BLaER1 treated with 17β-estradiol and CSF1 and Interleukin-3, amounts not matched to agents 10 nM and 100 nM (cell line): ENCODE measurements at regions not wholly inside any gene's neighbourhood (a gene's known extent, or its start where the extent isn't known, plus 50 kb on each side); places are given as distances from the start of the nearest gene placed in this dataset.

Experiments
- H3K27ac ChIP-seq, 11 experiments: shearing (Covaris generic); formaldehyde crosslinking; 2 replicates each; pipeline ENCODE4 v1.8.1; 2022
- H3K27me3 ChIP-seq, 11 experiments: shearing (Covaris generic); formaldehyde crosslinking; 2 replicates each; pipeline ENCODE4 v1.8.1; 2022
- H3K36me3 ChIP-seq, 11 experiments: shearing (Covaris generic); formaldehyde crosslinking; 2 replicates each; pipeline ENCODE4 v1.8.1; 2022
- H3K4me1 ChIP-seq, 10 experiments: shearing (Covaris generic); formaldehyde crosslinking; 2 replicates each; pipeline ENCODE4 v1.8.1; 2022
- H3K4me2 ChIP-seq, 11 experiments: shearing (Covaris generic); formaldehyde crosslinking; 2 replicates each; pipeline ENCODE4 v1.8.1; 2022
- H3K4me3 ChIP-seq, 10 experiments: shearing (Covaris generic); formaldehyde crosslinking; 2 replicates each; pipeline ENCODE4 v1.8.1; 2022
- H3K9ac ChIP-seq, 11 experiments: shearing (Covaris generic); formaldehyde crosslinking; 2 replicates each; pipeline ENCODE4 v1.8.1; 2022
- H3K9me3 ChIP-seq, 11 experiments: shearing (Covaris generic); formaldehyde crosslinking; replicated peaks in 1 of 11; 2 replicates each; pipeline ENCODE4 v1.8.1; 2022
- H4K20me1 ChIP-seq, 11 experiments: shearing (Covaris generic); formaldehyde crosslinking; 2 replicates each; pipeline ENCODE4 v1.8.1; 2022
- Cebpa-rat ChIP-seq, 11 experiments: shearing (Covaris generic); IDR thresholded peaks; 2 replicates each; pipeline ENCODE4 v1.8.1; 2022

GRCh38 chr10:61136139-61136538, 192.2 kb upstream of the RHOBTB1 start:
- Histone ChIP-seq H3K27ac (no peak overlapping the region), H3K4me2 (no peak overlapping the region), H4K20me1 (no peaks in the 10 kb centered on the region), H3K4me3 (no peak overlapping the region), H3K27me3 (no peaks in the 10 kb centered on the region), H3K9ac (no peak overlapping the region), H3K9me3 (peaks cover 0 to 7% (median 0%) of the 10 kb centered on the region in 11 experiments; a peak in 2 of 22 replicates), H3K36me3 (no peaks in the 10 kb centered on the region), H3K4me1 (no peaks in the 10 kb centered on the region)
- no peak for TF ChIP-seq Cebpa-rat (IDR thresholded peaks at IDR 0.05)

- Histone ChIP-seq H3K4me3 (no peak overlapping the region), H3K27me3 (no peaks in the 10 kb centered on the region), H3K4me2 (no peak overlapping the region), H3K36me3 (no peaks in the 10 kb centered on the region), H4K20me1 (no peaks in the 10 kb centered on the region), H3K27ac (no peak overlapping the region), H3K9ac (no peak overlapping the region), H3K9me3 (peaks cover 0 to 7% (median 0%) of the 10 kb centered on the region in 11 experiments; a peak in 2 of 22 replicates), H3K4me1 (no peaks in the 10 kb centered on the region)
- TF ChIP-seq Cebpa-rat (IDR thresholded peaks at IDR 0.05), result no peak
These were observed 191.3 kb upstream of the RHOBTB1 start for GRCh38 chr10:61135276-61135721.

- Histone ChIP-seq H3K4me3 (no peak overlapping the region), H3K27me3 (no peaks in the 10 kb centered on the region), H3K27ac (no peak overlapping the region), H3K9me3 (peaks cover 0 to 7% (median 0%) of the 10 kb centered on the region in 11 experiments; a peak in 3 of 22 replicates), H3K4me1 (peaks cover 0 to 8% (median 4%) of the 10 kb centered on the region in 10 experiments; a peak in 10 of 20 replicates), H3K4me2 (no peak overlapping the region), H3K36me3 (no peaks in the 10 kb centered on the region), H4K20me1 (no peaks in the 10 kb centered on the region), H3K9ac (no peak overlapping the region)
- TF ChIP-seq Cebpa-rat (IDR thresholded peaks at IDR 0.05), result no peak
These were observed 186.4 kb upstream of the RHOBTB1 start for GRCh38 chr10:61130366-61130765.

DNA sequence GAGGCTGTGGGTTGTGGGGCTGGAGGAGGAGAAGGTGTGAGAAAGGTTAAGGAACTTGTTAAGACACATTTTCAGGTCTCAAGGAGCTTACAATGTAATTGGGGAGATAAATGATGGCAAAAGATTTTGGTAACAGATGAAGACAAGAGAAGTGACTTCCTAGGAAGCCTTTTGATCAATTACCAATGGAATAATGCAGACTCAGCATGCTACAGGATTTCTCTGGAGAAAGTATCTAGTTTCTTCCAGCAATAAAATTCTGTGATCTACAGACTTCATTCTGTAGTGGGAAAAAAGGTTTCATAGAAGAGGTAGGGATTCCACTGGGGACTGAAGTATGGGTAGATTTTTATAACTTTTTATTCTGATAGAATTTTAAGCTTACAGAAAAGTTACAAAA, 184.2 kb upstream of the RHOBTB1 start:
- H3K4me2 ChIP-seq, result no peak overlapping the region
- no peaks in the 10 kb centered on the region for H3K36me3 ChIP-seq
- H3K27ac ChIP-seq, result no peak overlapping the region
- no peak overlapping the region for H3K4me3 ChIP-seq
- H3K4me1 ChIP-seq, result peaks cover 0 to 8% (median 4%) of the 10 kb centered on the region in 10 experiments; a peak in 10 of 20 replicates
- H3K9me3 ChIP-seq, result peaks cover 0 to 5% (median 0%) of the 10 kb centered on the region in 11 experiments; a peak in 2 of 22 replicates
- H4K20me1 ChIP-seq, result no peaks in the 10 kb centered on the region
- TF ChIP-seq Cebpa-rat (IDR thresholded peaks at IDR 0.05), result no peak
- no peak overlapping the region for H3K9ac ChIP-seq
- H3K27me3 ChIP-seq, result no peaks in the 10 kb centered on the region

DNA sequence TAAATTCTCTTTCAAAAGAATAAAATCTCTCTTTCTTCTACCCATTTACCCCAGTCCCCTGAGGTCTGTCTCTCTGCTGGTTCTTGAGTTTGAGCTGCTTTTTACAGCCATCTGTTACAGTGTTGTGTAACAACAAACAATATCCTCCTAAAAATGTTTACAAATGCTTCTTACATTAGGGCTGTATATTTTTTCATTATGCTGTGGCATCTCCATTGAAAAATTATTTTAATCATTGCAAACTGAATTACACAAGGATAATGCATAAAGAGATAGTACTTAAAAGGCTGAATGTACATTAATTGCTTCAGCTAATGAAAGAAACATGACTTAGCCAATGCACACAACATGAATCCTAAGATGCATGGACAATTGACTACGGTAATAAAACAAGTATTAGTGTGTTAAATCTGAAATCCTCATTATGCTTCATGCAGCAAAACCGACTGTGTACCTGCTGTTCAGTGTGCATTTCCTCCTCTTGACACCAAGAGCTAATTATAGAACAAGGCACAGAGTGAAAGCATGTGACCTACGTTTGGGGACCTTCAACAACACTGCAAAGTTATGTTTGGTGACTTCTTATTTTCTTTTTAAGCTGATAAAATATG, 181.7 kb upstream of the RHOBTB1 start:
- no peaks in the 10 kb centered on the region; a peak in 2 of 22 replicates for H3K9me3 ChIP-seq
- H3K4me2 ChIP-seq, result peak overlapping the region in 3 of 11 experiments; percentile 24 to 48 (median 25); a peak in 7 of 22 replicates

GRCh38 chr10:61124756-61125530, 181.0 kb upstream of the RHOBTB1 start:
- Histone ChIP-seq H3K4me3 (no peak overlapping the region), H3K9ac (no peak overlapping the region), H3K4me2 (no peak overlapping the region; a peak in 1 of 22 replicates), H3K27ac (no peak overlapping the region), H4K20me1 (no peaks in the 10 kb centered on the region), H3K36me3 (no peaks in the 10 kb centered on the region), H3K9me3 (no peaks in the 10 kb centered on the region; a peak in 2 of 22 replicates), H3K27me3 (no peaks in the 10 kb centered on the region), H3K4me1 (peaks cover 0 to 8% (median 4%) of the 10 kb centered on the region in 10 experiments; a peak in 10 of 20 replicates)
- TF ChIP-seq Cebpa-rat (IDR thresholded peaks at IDR 0.05), result no peak

More for the DNA sequence above, 181.7 kb upstream of the RHOBTB1 start:
- Histone ChIP-seq H3K27me3 (no peaks in the 10 kb centered on the region), H3K4me1 (peaks cover 0 to 8% (median 4%) of the 10 kb centered on the region in 10 experiments; a peak in 10 of 20 replicates), H3K36me3 (no peaks in the 10 kb centered on the region), H4K20me1 (no peaks in the 10 kb centered on the region), H3K9ac (no peak overlapping the region), H3K4me3 (no peak overlapping the region), H3K27ac (no peak overlapping the region)
- no peak for TF ChIP-seq Cebpa-rat (IDR thresholded peaks at IDR 0.05)

GRCh38 chr10:61120805-61121204, 176.8 kb upstream of the RHOBTB1 start:
- Histone ChIP-seq H3K27me3 (no peaks in the 10 kb centered on the region), H4K20me1 (no peaks in the 10 kb centered on the region), H3K4me1 (peaks cover 0 to 5% (median 2%) of the 10 kb centered on the region in 10 experiments; a peak in 10 of 20 replicates), H3K9me3 (no peaks in the 10 kb centered on the region), H3K4me2 (no peak overlapping the region), H3K9ac (no peak overlapping the region), H3K4me3 (no peak overlapping the region), H3K36me3 (no peaks in the 10 kb centered on the region), H3K27ac (no peak overlapping the region)
- no peak for TF ChIP-seq Cebpa-rat (IDR thresholded peaks at IDR 0.05)

DNA sequence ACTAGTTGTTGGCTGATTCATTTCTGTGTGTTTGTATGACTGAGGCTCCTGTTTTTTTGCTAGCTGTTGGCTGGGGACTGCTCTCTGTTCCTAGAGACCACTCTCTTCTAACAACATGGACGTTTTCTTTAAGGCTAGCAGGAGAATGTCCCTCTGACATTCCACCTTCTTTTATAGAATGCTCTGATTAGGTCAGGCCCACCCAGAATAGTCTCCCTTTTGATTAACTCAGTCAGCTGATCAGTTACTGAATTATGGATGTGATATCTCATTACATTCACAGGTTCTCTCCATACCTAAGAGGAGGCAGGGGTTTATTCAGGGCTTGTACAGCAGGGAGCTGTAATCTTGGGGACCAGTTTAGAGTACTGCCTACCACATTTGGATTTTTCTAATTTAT, 175.6 kb upstream of the RHOBTB1 start:
- Histone ChIP-seq H3K36me3 (no peaks in the 10 kb centered on the region), H4K20me1 (no peaks in the 10 kb centered on the region), H3K9me3 (no peaks in the 10 kb centered on the region), H3K27me3 (no peaks in the 10 kb centered on the region), H3K27ac (no peak overlapping the region), H3K4me1 (no peaks in the 10 kb centered on the region), H3K4me3 (no peak overlapping the region), H3K9ac (no peak overlapping the region), H3K4me2 (no peak overlapping the region)
- no peak for TF ChIP-seq Cebpa-rat (IDR thresholded peaks at IDR 0.05)

DNA sequence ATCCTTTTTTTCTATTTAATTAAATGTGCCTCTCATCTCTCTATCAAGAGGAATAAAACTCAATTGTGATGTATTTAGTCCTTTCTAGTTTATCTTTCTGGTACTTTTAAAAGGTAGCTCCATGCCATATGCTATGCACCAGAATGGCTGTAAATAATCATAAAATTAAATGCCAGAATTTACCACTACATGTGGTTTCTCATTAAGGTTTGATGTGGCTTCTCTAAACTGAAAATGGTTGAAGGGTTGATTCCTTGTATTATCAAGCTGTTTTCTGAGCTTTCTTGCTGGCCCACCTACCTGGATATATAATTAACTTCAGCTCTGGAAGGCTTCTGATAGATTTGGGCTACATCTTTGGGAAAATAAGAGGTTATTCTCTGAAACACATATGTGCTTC, 171.9 kb upstream of the RHOBTB1 start:
- Histone ChIP-seq H3K27ac (no peak overlapping the region), H3K4me1 (no peaks in the 10 kb centered on the region), H4K20me1 (no peaks in the 10 kb centered on the region), H3K9me3 (no peaks in the 10 kb centered on the region), H3K4me3 (no peak overlapping the region), H3K36me3 (no peaks in the 10 kb centered on the region), H3K9ac (no peak overlapping the region), H3K27me3 (no peaks in the 10 kb centered on the region), H3K4me2 (no peak overlapping the region)
- TF ChIP-seq Cebpa-rat (IDR thresholded peaks at IDR 0.05), result no peak
